K562 (cell line): ENCODE measurements at regions not wholly inside any gene's neighbourhood (a gene's known extent, or its start where the extent isn't known, plus 50 kb on each side); places are given as distances from the start of the nearest gene placed in this dataset.

Experiments
- ATAC-seq: fragments of 200-7000 bp; cut with Tn5 transposase; 3 replicates; pipeline ENCODE4 v1.9.1; 2020; ENCODE audit warnings: moderate library complexity
- BruUV-seq: library from RNA; stranded (reverse); fragments of 400-500 nt; replicated peaks from 2 replicates; lab custom pipeline; 2021; lab: Mats Ljungman, UMichigan
- CTCF ChIA-PET: fragments of 300-600 bp; formaldehyde crosslinking; extraction: SDS; loops from one replicate; lab custom pipeline; 2021; ENCODE audit warnings: low intra/inter-chr PET ratio; lab: Yijun Ruan, JAX
- POLR2A ChIA-PET: fragments of 300-600, 350-650 bp; sonication (Branson Sonifier 250); formaldehyde crosslinking; extraction: SDS; loops from one replicate; lab custom pipeline; 2021; ENCODE audit warnings: antibody characterized with exemption, inconsistent platforms; lab: Yijun Ruan, JAX
- DNase-seq, 4 experiments: peaks; one replicate each; pipeline versions ENCODE4 v3.0.0 to v3.0.0-alpha.2; 2011 to 2018; ENCODE audit warnings: low spot score in 3 of 4, mixed read lengths in 3 of 4; ENCODE audit errors: extremely low read depth in 1 of 4
- FAIRE-seq: peaks from 2 replicates; lab custom pipeline; 2011; peaks lifted over from hg19 to GRCh38; lab: Jason Lieb, UNC
- H2AFZ ChIP-seq: 2 replicates; pipeline ENCODE4 v1.6.0; 2011; ENCODE audit warnings: low read depth, low read length, control low read depth, inconsistent platforms
- H3K27ac ChIP-seq: fragments of 200-600 bp; 3 replicates; pipeline ENCODE4 v1.8.0; 2011; ENCODE audit warnings: low read depth, mild to moderate bottlenecking, control low read depth, inconsistent platforms, low read length, moderate library complexity, mixed read lengths; ENCODE audit errors: extremely low read depth
- H3K27me3 ChIP-seq, 2 experiments: fragments of 300-600 bp in 1 of 2; 2 replicates in 1 of 2; 3 replicates in 1 of 2; pipeline versions ENCODE4 v1.6.0 to v1.8.0; 2011; ENCODE audit warnings: inconsistent platforms in 2 of 2, low read length in 2 of 2, mild to moderate bottlenecking in 1 of 2, mixed read lengths in 1 of 2, moderate library complexity in 1 of 2; ENCODE audit not compliant: control insufficient read depth in 2 of 2, insufficient read depth in 2 of 2
- H3K36me3 ChIP-seq: fragments of 300-600 bp; 3 replicates; pipeline ENCODE4 v1.8.0; 2011; ENCODE audit warnings: mild to moderate bottlenecking, low read length, inconsistent platforms; ENCODE audit not compliant: control insufficient read depth, insufficient read depth
- H3K4me1 ChIP-seq, 2 experiments: fragments of 200-600 bp in 1 of 2; replicated peaks in 1 of 2; 2 replicates in 1 of 2; 3 replicates in 1 of 2; pipeline versions ENCODE4 v1.5.1 to v1.8.0; 2011; ENCODE audit warnings: inconsistent platforms in 2 of 2, low read length in 2 of 2, mild to moderate bottlenecking in 1 of 2, mixed read lengths in 1 of 2, moderate library complexity in 1 of 2; ENCODE audit not compliant: control insufficient read depth in 2 of 2, insufficient read depth in 2 of 2
- H3K4me2 ChIP-seq: 2 replicates; pipeline ENCODE4 v1.6.1; 2011; ENCODE audit warnings: low read length, control low read depth, inconsistent platforms, mixed read lengths; ENCODE audit not compliant: insufficient read depth
- H3K4me3 ChIP-seq: fragments of 200-600 bp; sonication (generic), shearing (Covaris generic); 2 replicates; pipeline ENCODE4 v1.5.1; 2016; ENCODE audit warnings: control low read depth, inconsistent platforms
- H3K79me2 ChIP-seq: fragments of 200-600 bp; 3 replicates; pipeline ENCODE4 v1.8.0; 2011; ENCODE audit warnings: low read length, inconsistent platforms; ENCODE audit not compliant: control insufficient read depth, insufficient read depth
- H3K9ac ChIP-seq, 2 experiments: 2 replicates each; pipeline versions ENCODE4 v1.6.0 to v1.6.1; 2011; ENCODE audit warnings: low read depth in 2 of 2, low read length in 2 of 2, control low read depth in 1 of 2, inconsistent platforms in 1 of 2, mild to moderate bottlenecking in 1 of 2, mixed read lengths in 1 of 2; ENCODE audit not compliant: insufficient read depth in 1 of 2
- H3K9me1 ChIP-seq: one replicate; pipeline ENCODE4 v1.6.0; 2011; ENCODE audit warnings: inconsistent platforms, mild to moderate bottlenecking, low read length, moderate library complexity; ENCODE audit not compliant: control insufficient read depth, insufficient read depth
- H3K9me3 ChIP-seq: replicated peaks from 2 replicates; pipeline ENCODE4 v1.5.1; 2011; ENCODE audit warnings: low read depth, low read length, inconsistent platforms; ENCODE audit not compliant: control insufficient read depth, insufficient read depth
- H4K20me1 ChIP-seq: replicated peaks from 2 replicates; pipeline ENCODE4 v1.6.1; 2011; ENCODE audit warnings: low read length, inconsistent platforms, mixed read lengths; ENCODE audit not compliant: control insufficient read depth, insufficient read depth
- ESRRA ChIP-seq: fragments of 450-650 bp; IDR thresholded peaks from 2 replicates; pipeline ENCODE4 v1.6.1; 2014; ENCODE audit warnings: low read depth, mild to moderate bottlenecking, moderate library complexity, borderline replicate concordance
- WGBS: fragments of 100-300 bp; shearing (Covaris generic); methylation state at CpG from one replicate; pipeline ENCODE4 v1.1.6; 2016; ENCODE audit warnings: low coverage, mixed read lengths; ENCODE audit not compliant: insufficient coverage; ENCODE audit errors: missing lambda C conversion rate; 5-methylcytosine and 5-hydroxymethylcytosine counted together
- in situ Hi-C: fragments of 300-500 bp; cut with MboI; formaldehyde crosslinking; loops from 4 replicates; pipeline ENCODE4 v1.15.0; 2018; ENCODE audit warnings: inconsistent platforms, mixed read lengths
- intact Hi-C: fragments of 100-400 bp; cut with micrococcal nuclease; formaldehyde crosslinking; loops from 2 replicates; pipeline ENCODE4 v1.14.2; 2022
- TF ChIP-seq, protein P1 (sequence below), 2 experiments: fragments of 450-650 bp in 1 of 2; sonication (generic) in 1 of 2; formaldehyde crosslinking in 1 of 2; IDR thresholded peaks; 2 replicates each; pipeline versions ENCODE4 v1.7.1 to v1.9.0; 2016 to 2022; ENCODE audit warnings: inconsistent platforms in 1 of 2, mild to moderate bottlenecking in 1 of 2, missing genetic modification reagents in 1 of 2

DNA sequence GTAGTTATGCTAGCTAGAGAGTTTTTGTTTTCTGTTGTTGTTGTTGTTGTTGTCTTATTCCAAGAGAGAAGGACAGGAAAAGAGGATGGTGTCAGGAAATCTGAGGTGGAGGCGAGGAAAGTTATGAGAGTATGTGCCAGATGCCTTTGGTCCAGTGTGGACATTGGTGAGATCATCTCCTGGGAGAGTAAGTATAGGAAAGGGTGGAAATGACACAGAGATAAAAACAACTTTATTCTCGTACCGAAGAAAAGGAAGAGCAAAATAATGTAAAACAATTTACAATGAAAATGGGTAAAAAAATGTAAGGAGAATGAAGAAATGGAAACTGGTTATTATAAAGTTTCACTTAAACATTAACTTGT, 97.4 kb upstream of the ADGRL2 start (continued):
- TF ChIP-seq, protein P1, sequence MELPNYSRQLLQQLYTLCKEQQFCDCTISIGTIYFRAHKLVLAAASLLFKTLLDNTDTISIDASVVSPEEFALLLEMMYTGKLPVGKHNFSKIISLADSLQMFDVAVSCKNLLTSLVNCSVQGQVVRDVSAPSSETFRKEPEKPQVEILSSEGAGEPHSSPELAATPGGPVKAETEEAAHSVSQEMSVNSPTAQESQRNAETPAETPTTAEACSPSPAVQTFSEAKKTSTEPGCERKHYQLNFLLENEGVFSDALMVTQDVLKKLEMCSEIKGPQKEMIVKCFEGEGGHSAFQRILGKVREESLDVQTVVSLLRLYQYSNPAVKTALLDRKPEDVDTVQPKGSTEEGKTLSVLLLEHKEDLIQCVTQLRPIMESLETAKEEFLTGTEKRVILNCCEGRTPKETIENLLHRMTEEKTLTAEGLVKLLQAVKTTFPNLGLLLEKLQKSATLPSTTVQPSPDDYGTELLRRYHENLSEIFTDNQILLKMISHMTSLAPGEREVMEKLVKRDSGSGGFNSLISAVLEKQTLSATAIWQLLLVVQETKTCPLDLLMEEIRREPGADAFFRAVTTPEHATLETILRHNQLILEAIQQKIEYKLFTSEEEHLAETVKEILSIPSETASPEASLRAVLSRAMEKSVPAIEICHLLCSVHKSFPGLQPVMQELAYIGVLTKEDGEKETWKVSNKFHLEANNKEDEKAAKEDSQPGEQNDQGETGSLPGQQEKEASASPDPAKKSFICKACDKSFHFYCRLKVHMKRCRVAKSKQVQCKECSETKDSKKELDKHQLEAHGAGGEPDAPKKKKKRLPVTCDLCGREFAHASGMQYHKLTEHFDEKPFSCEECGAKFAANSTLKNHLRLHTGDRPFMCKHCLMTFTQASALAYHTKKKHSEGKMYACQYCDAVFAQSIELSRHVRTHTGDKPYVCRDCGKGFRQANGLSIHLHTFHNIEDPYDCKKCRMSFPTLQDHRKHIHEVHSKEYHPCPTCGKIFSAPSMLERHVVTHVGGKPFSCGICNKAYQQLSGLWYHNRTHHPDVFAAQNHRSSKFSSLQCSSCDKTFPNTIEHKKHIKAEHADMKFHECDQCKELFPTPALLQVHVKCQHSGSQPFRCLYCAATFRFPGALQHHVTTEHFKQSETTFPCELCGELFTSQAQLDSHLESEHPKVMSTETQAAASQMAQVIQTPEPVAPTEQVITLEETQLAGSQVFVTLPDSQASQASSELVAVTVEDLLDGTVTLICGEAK (IDR thresholded peaks at IDR 0.05) = no peak
- TF ChIP-seq, protein P1 (CRISPR knock-in tag; IDR thresholded peaks at IDR 0.05) = no peak

DNA sequence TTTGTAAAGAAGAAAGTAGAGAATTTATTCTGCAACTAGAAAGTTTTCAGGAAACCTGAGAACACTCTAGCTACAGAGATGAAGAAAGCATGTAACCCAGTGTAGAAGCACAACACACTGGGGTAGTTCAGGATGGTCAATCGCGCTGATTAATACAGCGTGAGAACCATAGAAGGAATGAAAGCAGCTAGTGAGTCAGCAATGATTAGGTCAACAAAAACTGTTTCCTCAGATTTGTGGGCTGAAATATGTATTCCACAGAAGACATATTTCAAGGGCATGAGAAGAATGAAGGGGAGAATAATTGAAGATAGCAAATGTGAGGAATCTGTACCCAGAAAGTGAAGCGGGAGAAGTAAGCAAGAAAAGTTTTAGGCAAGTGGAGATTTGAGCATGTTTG, 97.8 kb upstream of the ADGRL2 start:
- no peaks in the 10 kb centered on the region for H3K9me1 ChIP-seq
- H3K36me3 ChIP-seq = no peaks in the 10 kb centered on the region
- no peaks in the 10 kb centered on the region for H3K4me1 ChIP-seq
- no peak overlapping the region for H3K9ac ChIP-seq
- H3K4me3 ChIP-seq = no peak overlapping the region
- WGBS = 0% methylated on average over 4 of the region's 4 CpGs
- DNase-seq (no peak), FAIRE-seq (no peak), ATAC-seq (no peak)
- POLR2A ChIA-PET = no interaction called here
- no peak overlapping the region for H3K4me2 ChIP-seq
- in situ Hi-C loops = no loop called here
- no peak for TF ChIP-seq ESRRA
- H2AFZ ChIP-seq = no peak overlapping the region
- H4K20me1 ChIP-seq = no peaks in the 10 kb centered on the region
- no TSS peak for BruUV-seq
- no peak overlapping the region for H3K27ac ChIP-seq
- intact Hi-C loops = no loop called here
- CTCF ChIA-PET = no interaction called here
- H3K79me2 ChIP-seq = no peaks in the 10 kb centered on the region
- no peaks in the 10 kb centered on the region; the same call in 1 of the 2 replicates for H3K9me3 ChIP-seq
- no peaks in the 10 kb centered on the region for H3K27me3 ChIP-seq
